ENCODE measurements at regions not wholly inside any gene's neighbourhood (a gene's known extent, or its start where the extent isn't known, plus 50 kb on each side); places are given as distances from the start of the nearest gene placed in this dataset.

DNA sequence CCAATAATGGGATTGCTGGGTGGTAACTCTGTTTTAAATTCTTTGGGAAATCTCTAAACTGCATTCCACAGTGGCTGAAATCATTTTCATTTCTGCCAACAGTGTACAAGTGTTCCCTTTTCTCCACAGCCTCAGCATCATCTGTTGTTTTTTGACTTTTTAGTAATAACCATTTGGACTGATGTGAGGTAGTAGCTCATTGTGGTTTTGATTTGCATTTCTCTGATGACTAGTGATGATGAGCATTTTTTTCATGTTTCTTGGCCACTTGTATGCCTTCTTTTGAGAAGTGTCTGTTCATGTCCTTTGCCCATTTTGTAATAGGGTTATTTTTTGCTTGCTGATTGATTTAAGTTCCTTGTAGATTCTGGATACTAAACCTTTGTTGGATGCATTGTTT, 131.9 kb upstream of the B3GALT2 start:
- TF ChIP-seq, protein P1, sequence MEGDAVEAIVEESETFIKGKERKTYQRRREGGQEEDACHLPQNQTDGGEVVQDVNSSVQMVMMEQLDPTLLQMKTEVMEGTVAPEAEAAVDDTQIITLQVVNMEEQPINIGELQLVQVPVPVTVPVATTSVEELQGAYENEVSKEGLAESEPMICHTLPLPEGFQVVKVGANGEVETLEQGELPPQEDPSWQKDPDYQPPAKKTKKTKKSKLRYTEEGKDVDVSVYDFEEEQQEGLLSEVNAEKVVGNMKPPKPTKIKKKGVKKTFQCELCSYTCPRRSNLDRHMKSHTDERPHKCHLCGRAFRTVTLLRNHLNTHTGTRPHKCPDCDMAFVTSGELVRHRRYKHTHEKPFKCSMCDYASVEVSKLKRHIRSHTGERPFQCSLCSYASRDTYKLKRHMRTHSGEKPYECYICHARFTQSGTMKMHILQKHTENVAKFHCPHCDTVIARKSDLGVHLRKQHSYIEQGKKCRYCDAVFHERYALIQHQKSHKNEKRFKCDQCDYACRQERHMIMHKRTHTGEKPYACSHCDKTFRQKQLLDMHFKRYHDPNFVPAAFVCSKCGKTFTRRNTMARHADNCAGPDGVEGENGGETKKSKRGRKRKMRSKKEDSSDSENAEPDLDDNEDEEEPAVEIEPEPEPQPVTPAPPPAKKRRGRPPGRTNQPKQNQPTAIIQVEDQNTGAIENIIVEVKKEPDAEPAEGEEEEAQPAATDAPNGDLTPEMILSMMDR (IDR thresholded peaks at IDR 0.05), result no peak
- TF ChIP-seq POLR2A (IDR thresholded peaks at IDR 0.05), result no peak
